Stimulated activated naive CD8-positive, alpha-beta T cell treated with anti-CD3 and anti-CD28 coated beads, Interleukin-15, Interleukin-2, amounts not matched to agents 100 U/mL and 50 U/mL, for 24 hours (primary cell): ENCODE measurements at regions not wholly inside any gene's neighbourhood (a gene's known extent, or its start where the extent isn't known, plus 50 kb on each side); places are given as distances from the start of the nearest gene placed in this dataset.

ENCODE experiments used
- ATAC-seq: fragments of 150-1000 bp; cut with Tn5 transposase; one replicate; pipeline ENCODE4 v1.10.0; 2021
- DNase-seq: peaks from one replicate; pipeline ENCODE4 v3.0.0; 2021

GRCh38 chr20:50286174-50286511, 95.5 kb downstream of the CEBPB start:
- no peak for ATAC-seq
- no peak for DNase-seq

GRCh38 chr20:50286609-50287008, 96.0 kb downstream of the CEBPB start:
- no peak for ATAC-seq
- DNase-seq = no peak

DNA sequence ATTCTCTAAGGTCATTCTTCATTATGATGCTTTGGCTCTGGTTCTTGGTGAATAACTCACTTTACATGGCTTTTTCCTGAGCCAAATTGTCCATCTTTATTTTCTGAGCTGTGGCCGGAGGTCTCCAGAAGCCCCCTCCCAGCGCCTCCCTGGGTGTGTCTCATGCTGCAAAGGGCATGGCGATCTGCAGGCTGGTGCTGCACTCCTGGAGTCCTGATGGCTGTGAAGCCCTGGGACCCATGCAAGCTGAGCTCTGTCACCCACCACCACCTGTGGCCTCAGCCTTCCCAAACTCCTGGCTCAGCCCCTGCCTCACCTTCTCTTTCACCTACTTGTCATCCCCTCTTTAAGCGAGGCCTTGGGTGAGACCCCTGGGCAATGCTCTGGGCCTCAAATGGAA, 96.9 kb downstream of the CEBPB start:
- DNase-seq (no peak), ATAC-seq (no peak)

DNA sequence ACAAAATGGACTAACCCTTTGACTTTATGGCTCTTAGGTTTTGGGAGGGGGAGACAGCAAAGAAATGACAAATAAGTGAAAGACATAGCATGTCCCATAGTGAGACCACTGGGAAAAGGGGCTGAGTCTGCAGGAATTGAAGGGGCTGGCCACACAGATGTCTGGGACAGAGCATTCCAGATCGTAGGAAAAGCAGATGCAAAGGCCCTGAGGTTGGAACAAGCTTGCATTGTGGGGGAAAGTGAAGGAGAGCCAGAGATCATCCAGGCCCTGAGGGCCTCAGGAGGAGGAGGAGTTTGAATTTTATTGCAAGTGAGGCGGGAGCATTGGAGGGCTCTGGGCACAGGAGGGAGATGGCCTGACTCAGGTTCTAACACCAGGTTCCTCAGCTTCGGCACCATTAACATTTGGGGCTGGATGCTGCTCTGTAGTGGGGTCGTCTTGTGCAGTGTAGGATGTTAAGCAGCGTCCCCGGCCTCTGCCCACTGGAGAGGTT, 97.5 kb downstream of the CEBPB start:
- DNase-seq (no peak), ATAC-seq (no peak)

- ATAC-seq (no peak), DNase-seq (no peak)
Measured at GRCh38 chr20:50289581-50289980, 99.0 kb downstream of the CEBPB start.

DNA sequence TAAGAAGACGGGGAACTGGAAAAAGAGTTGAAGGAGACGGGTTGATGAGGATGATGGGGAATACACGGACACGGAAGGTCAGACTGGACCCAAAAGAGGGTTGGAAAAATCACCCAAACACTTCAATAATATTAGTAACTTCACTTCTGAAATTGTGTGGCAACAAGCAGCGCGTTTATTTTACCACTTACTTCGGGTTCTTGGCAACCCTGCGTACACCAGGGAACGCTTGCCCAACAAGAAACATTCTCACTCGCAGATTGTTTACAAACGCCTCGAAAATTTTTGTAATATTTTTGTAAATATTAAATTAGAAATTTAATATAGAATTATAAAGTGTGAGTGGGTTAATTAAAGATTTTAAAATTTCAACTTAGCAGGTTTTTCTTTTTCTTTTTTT, 99.5 kb downstream of the CEBPB start:
- ATAC-seq (no peak), DNase-seq (no peak)

DNA sequence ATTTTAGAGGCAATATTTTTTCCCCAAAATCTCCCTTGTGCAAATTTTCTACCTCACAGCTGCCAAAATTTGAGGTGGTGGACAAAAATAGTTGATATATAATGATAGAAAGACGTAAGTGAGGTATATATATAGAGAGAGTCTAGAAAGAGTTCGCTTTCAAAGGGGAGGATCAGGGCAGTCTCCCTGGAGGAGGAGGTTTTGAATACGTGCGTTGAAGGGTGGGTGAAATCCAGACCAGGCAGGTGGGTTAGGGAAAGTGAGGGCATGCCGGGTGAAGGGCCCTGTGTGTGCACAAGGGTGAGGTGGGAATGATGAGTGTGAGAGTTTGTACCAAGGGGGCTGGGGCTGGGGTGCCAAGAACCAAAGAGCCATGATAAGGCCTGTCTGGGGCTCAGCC, 100.2 kb downstream of the CEBPB start:
- ATAC-seq (no peak), DNase-seq (no peak)

DNA sequence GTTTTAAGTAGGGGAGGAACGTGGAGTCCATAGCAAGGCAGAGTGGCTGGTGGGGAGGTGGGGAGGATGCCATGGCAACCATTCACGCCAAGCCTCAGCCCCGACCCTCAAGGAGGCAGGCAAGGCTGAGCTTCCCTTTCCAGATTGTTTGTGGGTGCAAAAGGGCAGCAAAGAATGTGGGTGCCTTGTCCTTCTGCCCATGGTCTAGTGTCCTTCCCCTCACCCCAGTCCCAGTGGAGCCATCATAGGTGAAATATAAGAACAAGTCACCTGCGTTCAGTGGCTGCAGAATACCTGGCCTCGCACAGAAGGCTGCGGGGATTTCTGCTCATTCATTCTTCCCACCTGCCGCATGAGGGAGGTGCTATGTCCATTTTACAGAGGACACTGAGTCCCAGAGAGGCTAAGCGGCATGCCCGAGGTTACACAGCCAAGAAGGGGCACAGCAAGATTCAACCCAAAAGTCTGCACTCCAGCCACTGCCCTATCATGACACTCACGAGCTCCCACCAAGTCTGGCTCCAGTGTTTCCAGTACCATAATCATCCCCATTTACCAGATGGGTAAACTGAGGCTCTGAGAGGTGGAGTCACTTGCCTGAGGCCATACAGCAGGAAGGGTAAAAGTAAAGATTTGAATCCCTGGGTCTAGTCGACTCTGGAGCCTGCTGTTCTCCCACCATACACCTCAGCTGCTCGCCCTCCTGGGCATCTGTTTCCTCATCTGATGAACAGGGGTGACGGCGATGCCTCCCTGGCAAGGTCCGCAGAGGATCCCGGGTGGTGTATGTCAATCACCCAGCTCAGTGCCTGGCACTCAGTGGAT, 100.8 kb downstream of the CEBPB start:
- ATAC-seq (no peak), DNase-seq (no peak)

- no peak for ATAC-seq
- DNase-seq = no peak
Measured at GRCh38 chr20:50292079-50292590, 101.5 kb downstream of the CEBPB start.

DNA sequence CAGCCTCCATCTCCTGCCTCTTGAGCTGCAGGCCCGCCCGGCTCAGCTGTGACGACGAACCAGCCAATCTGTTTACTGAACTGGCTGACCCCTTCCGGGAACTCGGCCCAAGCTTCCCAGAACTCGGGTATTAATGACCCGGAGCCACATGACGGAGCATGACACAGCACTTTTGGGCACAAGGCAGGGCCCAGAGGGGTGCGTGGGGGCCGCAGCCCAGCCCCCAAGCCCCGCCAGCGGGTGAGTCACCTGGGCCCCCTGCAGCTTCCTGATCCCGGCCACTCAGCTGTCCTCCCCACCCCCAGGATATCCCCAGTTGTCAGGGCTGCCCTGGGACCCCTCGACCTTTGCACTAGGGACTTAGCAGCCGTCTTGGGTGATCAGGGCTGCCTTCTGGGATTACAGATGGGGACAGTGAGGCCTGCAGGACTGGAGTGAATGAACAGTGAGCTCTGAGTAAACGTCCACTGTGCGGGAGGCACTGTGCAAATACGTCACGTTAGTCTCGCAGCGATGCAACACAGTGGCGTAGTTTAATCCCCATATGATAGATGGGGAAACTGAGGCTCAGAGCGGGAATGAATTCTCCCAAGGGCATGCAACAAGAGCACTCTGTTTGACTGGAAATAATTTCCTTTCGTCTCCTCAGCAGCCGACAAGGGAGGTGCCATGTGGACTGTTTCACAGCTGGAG, 102.1 kb downstream of the CEBPB start:
- DNase-seq = peak; percentile 52
- ATAC-seq = peak; percentile 42

- ATAC-seq = no peak
- DNase-seq = no peak
Measured at GRCh38 chr20:50293284-50294139, 102.9 kb downstream of the CEBPB start.

GRCh38 chr20:50294164-50295088, 103.8 kb downstream of the CEBPB start:
- ATAC-seq (no peak), DNase-seq (no peak)

DNA sequence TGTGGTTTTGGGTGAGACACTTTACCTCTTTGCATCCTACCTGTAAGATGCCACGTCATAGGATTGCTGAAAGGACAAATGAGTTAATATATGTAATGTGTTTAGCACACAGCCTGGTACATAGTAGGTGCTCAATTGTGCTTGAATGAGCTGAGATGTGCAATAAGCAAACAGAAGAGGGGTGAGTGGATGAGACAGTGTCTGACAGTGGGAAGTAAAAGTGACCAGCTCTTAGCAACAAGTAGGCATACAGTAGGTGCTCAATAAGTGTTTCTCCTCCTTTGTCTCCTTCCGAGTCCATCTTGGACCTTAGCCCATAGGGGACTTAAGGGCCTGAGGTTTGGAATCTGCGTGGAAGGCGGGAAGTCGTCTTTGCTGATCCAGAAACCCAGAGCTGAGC, 104.7 kb downstream of the CEBPB start:
- no peak for DNase-seq

GRCh38 chr20:50295762-50296449, 105.3 kb downstream of the CEBPB start:
- ATAC-seq = no peak
- no peak for DNase-seq

More for the DNA sequence above, 104.7 kb downstream of the CEBPB start:
- ATAC-seq = no peak

- DNase-seq (no peak), ATAC-seq (no peak)
Measured at GRCh38 chr20:50296450-50297375, 106.1 kb downstream of the CEBPB start.

DNA sequence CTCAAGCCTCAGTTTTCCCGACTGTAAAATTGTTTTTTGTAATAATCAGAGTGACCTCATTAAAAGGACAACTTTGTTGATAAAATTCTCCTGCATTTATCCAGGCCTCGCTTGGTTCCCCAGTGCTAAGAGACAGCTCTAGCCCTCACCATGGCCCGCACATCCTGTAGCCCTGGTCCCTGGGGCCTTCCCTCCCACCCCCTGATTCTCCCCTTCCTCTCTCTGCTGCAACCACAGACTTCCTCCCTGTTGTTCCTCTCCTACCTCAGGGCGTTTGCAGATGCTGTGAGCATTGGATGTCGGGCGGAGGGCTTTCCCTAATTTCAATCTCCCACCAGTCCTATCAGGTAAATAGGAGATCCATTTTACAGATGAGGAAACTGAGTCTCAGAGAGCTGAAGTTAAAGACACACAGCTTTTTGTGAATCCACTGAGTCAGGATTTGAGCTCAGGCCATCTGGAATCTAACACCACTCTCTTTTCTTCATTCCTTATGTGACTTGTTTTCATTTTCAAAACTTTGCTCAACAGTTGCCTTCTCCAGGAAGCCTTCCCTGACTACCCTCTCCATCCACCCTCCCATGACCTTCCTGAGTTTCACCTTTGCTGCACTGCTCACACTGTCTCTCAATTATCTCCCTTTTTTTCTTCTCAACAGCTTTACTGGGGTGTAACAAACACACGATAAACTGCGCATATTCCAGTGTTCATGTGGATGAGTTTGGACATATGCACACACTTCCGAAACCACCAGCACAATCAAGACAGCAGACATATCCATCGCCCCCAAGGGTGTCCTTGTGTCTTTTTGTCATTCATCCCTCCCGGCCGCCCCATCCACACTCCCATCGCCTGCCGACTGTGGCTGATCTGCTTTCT, 107.1 kb downstream of the CEBPB start:
- DNase-seq (no peak), ATAC-seq (no peak)

DNA sequence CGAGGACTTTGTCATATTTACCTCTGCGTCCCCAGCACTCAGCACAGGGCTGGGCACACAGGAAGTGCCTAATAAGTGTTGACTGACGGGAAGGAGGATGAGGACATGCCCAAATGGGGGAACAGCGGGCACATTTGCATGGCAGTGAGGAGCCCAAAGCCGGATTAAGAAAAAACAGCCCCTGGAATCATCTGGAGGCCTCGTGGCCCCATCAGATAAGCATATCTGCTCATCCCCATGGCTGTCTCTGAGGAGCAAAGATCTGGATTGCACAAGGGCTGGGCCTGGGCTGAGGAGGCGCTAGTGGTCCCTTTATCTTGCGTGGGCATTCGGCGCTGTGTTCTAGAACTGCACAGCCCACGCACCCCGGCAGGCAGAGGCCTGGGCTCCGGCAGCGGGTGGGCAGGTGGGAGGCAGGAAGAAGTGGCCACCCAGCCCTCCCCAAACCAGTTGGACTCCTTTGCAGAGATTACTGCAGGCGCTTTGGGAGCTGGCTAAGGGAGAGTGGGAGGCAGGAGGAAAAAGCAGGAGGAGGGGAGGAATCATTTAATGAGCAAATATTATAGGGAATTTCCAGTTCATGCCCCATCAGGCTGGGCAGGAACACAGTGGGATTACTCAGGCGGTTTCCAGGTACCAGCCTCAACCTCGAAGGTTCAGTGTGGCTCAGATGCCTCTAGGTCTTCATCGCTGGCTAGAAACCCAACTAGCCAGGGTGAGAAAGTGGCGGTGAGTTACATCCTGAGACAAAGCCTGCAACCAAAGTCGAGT, 108.1 kb downstream of the CEBPB start:
- ATAC-seq (no peak), DNase-seq (no peak)

GRCh38 chr20:50299325-50299629, 108.6 kb downstream of the CEBPB start:
- no peak for ATAC-seq

More at GRCh38 chr20:50299325-50299629, 108.6 kb downstream of the CEBPB start:
- DNase-seq = no peak
